NT2/D1 (cell line): ENCODE measurements at regions not wholly inside any gene's neighbourhood (a gene's known extent, or its start where the extent isn't known, plus 50 kb on each side); places are given as distances from the start of the nearest gene placed in this dataset.

ENCODE experiments used
- DNase-seq: peaks from one replicate; pipeline ENCODE4 v3.0.0-alpha.2; 2011; ENCODE audit warnings: low read depth, low spot score
- H3K27me3 ChIP-seq: 2 replicates; pipeline ENCODE4 v1.6.0; 2011; ENCODE audit warnings: mild to moderate bottlenecking; ENCODE audit not compliant: insufficient read length, insufficient read depth
- H3K36me3 ChIP-seq: 2 replicates; pipeline ENCODE4 v1.6.1; 2011; ENCODE audit warnings: mild to moderate bottlenecking, low read length, mixed read lengths; ENCODE audit not compliant: insufficient read depth, insufficient read length
- H3K4me1 ChIP-seq: 2 replicates; pipeline ENCODE4 v1.5.1; 2011; ENCODE audit not compliant: insufficient read depth, insufficient read length
- H3K4me3 ChIP-seq: 2 replicates; pipeline ENCODE4 v1.5.1; 2011; ENCODE audit warnings: low read depth; ENCODE audit not compliant: insufficient read length
- H3K9ac ChIP-seq: 2 replicates; pipeline ENCODE4 v1.6.0; 2011; ENCODE audit warnings: low read depth; ENCODE audit not compliant: insufficient read length
- H3K9me3 ChIP-seq: 2 replicates; pipeline ENCODE4 v1.5.1; 2011; ENCODE audit warnings: mild to moderate bottlenecking, low read length; ENCODE audit not compliant: insufficient read depth
- SUZ12 ChIP-seq: IDR thresholded peaks from 2 replicates; pipeline ENCODE4 v1.6.1; 2011; ENCODE audit not compliant: insufficient read length, insufficient read depth; ENCODE audit errors: extremely low read depth
- YY1 ChIP-seq: IDR thresholded peaks from 2 replicates; pipeline ENCODE4 v1.6.1; 2011; ENCODE audit not compliant: insufficient read length, insufficient read depth
- ZNF274 ChIP-seq: IDR thresholded peaks from 2 replicates; pipeline ENCODE4 v1.6.1; 2011; ENCODE audit warnings: mild to moderate bottlenecking, low read depth, low read length

GRCh38 chr6:155854787-155855186 lies 399.1 kb upstream of the NOX3 start:
- no peaks in the 10 kb centered on the region for H3K36me3 ChIP-seq
- no peak for DNase-seq
- no peak overlapping the region for H3K4me3 ChIP-seq
- peaks cover 5% of the 10 kb centered on the region; the same call in 1 of the 2 replicates for H3K9me3 ChIP-seq
- no peaks in the 10 kb centered on the region for H3K27me3 ChIP-seq
- H3K4me1 ChIP-seq = no peaks in the 10 kb centered on the region
- TF ChIP-seq YY1 = no peak
- no peak for TF ChIP-seq ZNF274
- TF ChIP-seq SUZ12 = no peak
- no peak overlapping the region for H3K9ac ChIP-seq

GRCh38 chr6:155853011-155853410 lies 397.4 kb upstream of the NOX3 start:
- H3K9ac ChIP-seq = no peak overlapping the region
- H3K27me3 ChIP-seq = no peaks in the 10 kb centered on the region
- no peaks in the 10 kb centered on the region for H3K36me3 ChIP-seq
- no peak for DNase-seq
- no peaks in the 10 kb centered on the region for H3K4me1 ChIP-seq
- no peaks in the 10 kb centered on the region; the same call in 1 of the 2 replicates for H3K9me3 ChIP-seq
- H3K4me3 ChIP-seq = no peak overlapping the region
- TF ChIP-seq SUZ12 (no peak), ZNF274 (no peak), YY1 (no peak)

GRCh38 chr6:155850408-155850841 lies 394.8 kb upstream of the NOX3 start:
- TF ChIP-seq SUZ12 (no peak), YY1 (no peak), ZNF274 (no peak)
- no peak for DNase-seq
- no peak overlapping the region for H3K4me3 ChIP-seq
- no peaks in the 10 kb centered on the region for H3K9me3 ChIP-seq
- no peaks in the 10 kb centered on the region for H3K27me3 ChIP-seq
- H3K4me1 ChIP-seq = no peaks in the 10 kb centered on the region
- no peaks in the 10 kb centered on the region for H3K36me3 ChIP-seq
- no peak overlapping the region for H3K9ac ChIP-seq

GRCh38 chr6:155847711-155848110 lies 392.1 kb upstream of the NOX3 start:
- TF ChIP-seq YY1 (no peak), SUZ12 (no peak), ZNF274 (no peak)
- H3K9me3 ChIP-seq = no peaks in the 10 kb centered on the region
- no peak for DNase-seq
- H3K9ac ChIP-seq = no peak overlapping the region
- H3K36me3 ChIP-seq = no peaks in the 10 kb centered on the region
- no peaks in the 10 kb centered on the region for H3K4me1 ChIP-seq
- H3K4me3 ChIP-seq = no peak overlapping the region
- H3K27me3 ChIP-seq = no peaks in the 10 kb centered on the region

GRCh38 chr6:155837474-155837873 lies 381.8 kb upstream of the NOX3 start:
- TF ChIP-seq SUZ12 = no peak
- TF ChIP-seq ZNF274 = no peak
- TF ChIP-seq YY1 = no peak
- Histone ChIP-seq H3K4me3 (no peak overlapping the region), H3K36me3 (no peaks in the 10 kb centered on the region), H3K27me3 (no peaks in the 10 kb centered on the region), H3K9me3 (no peaks in the 10 kb centered on the region), H3K9ac (no peak overlapping the region), H3K4me1 (no peaks in the 10 kb centered on the region)
- no peak for DNase-seq

GRCh38 chr6:155832596-155832995 lies 377.0 kb upstream of the NOX3 start:
- DNase-seq = no peak

GRCh38 chr6:155830531-155830930 lies 374.9 kb upstream of the NOX3 start:
- Histone ChIP-seq H3K4me3 (no peak overlapping the region), H3K27me3 (no peaks in the 10 kb centered on the region), H3K9ac (no peak overlapping the region), H3K9me3 (no peaks in the 10 kb centered on the region), H3K4me1 (no peaks in the 10 kb centered on the region), H3K36me3 (no peaks in the 10 kb centered on the region)
- TF ChIP-seq SUZ12 = no peak
- no peak for DNase-seq

More at GRCh38 chr6:155832596-155832995, 377.0 kb upstream of the NOX3 start:
- Histone ChIP-seq H3K4me1 (no peaks in the 10 kb centered on the region), H3K4me3 (no peak overlapping the region), H3K27me3 (no peaks in the 10 kb centered on the region), H3K9ac (no peak overlapping the region), H3K9me3 (no peaks in the 10 kb centered on the region), H3K36me3 (no peaks in the 10 kb centered on the region)
- no peak for TF ChIP-seq SUZ12
- no peak for TF ChIP-seq YY1
- TF ChIP-seq ZNF274 = no peak

GRCh38 chr6:155829646-155830045 lies 374.0 kb upstream of the NOX3 start:
- no peak overlapping the region for H3K9ac ChIP-seq
- no peaks in the 10 kb centered on the region for H3K4me1 ChIP-seq
- TF ChIP-seq SUZ12 = no peak
- no peak for TF ChIP-seq YY1
- TF ChIP-seq ZNF274 = no peak
- no peaks in the 10 kb centered on the region for H3K36me3 ChIP-seq
- H3K4me3 ChIP-seq = no peak overlapping the region
- H3K27me3 ChIP-seq = no peaks in the 10 kb centered on the region
- DNase-seq = no peak
- H3K9me3 ChIP-seq = no peaks in the 10 kb centered on the region
